GM12872 (cell line): ENCODE measurements at regions not wholly inside any gene's neighbourhood (a gene's known extent, or its start where the extent isn't known, plus 50 kb on each side); places are given as distances from the start of the nearest gene placed in this dataset.

ENCODE experiments used
- CTCF ChIP-seq: IDR thresholded peaks from 3 replicates; pipeline ENCODE4 v1.5.1; 2011; ENCODE audit warnings: low read depth, mild to moderate bottlenecking, low read length, moderate library complexity; ENCODE audit not compliant: insufficient read depth

- no peak for TF ChIP-seq CTCF
These were observed 92.0 kb upstream of the WASF3 start for GRCh38 chr13:26465514-26465913.

GRCh38 chr13:26465954-26466353, 91.5 kb upstream of the WASF3 start:
- no peak for TF ChIP-seq CTCF

- TF ChIP-seq CTCF: no peak
These were observed 89.2 kb upstream of the WASF3 start for GRCh38 chr13:26468265-26468801.

GRCh38 chr13:26469602-26470001, 87.9 kb upstream of the WASF3 start:
- no peak for TF ChIP-seq CTCF

- no peak for TF ChIP-seq CTCF
These were observed 85.7 kb upstream of the WASF3 start for GRCh38 chr13:26471807-26472206.

GRCh38 chr13:26473571-26474230, 83.8 kb upstream of the WASF3 start:
- TF ChIP-seq CTCF: no peak

- no peak for TF ChIP-seq CTCF
These were observed 83.2 kb upstream of the WASF3 start for GRCh38 chr13:26474286-26474685.
